Progenitor cell of endocrine pancreas (in vitro differentiated cells): ENCODE measurements at regions not wholly inside any gene's neighbourhood (a gene's known extent, or its start where the extent isn't known, plus 50 kb on each side); places are given as distances from the start of the nearest gene placed in this dataset.

Experiments
- DNase-seq: peaks from one replicate; pipeline ENCODE4 v3.0.0; 2021; ENCODE audit warnings: low spot score; ENCODE audit not compliant: unreplicated experiment
- H3K27ac Mint-ChIP-seq: 2 replicates; pipeline ENCODE4 v1.8.0; 2021; ENCODE audit warnings: mild to moderate bottlenecking, moderate library complexity, mixed read lengths
- H3K27me3 Mint-ChIP-seq: 2 replicates; pipeline ENCODE4 v1.8.0; 2021; ENCODE audit warnings: mixed read lengths
- H3K36me3 Mint-ChIP-seq: 2 replicates; pipeline ENCODE4 v1.8.0; 2022; ENCODE audit warnings: mixed read lengths; ENCODE audit not compliant: insufficient read depth
- H3K4me1 Mint-ChIP-seq: 2 replicates; pipeline ENCODE4 v1.8.0; 2021; ENCODE audit warnings: low read depth, mixed read lengths
- H3K4me3 Mint-ChIP-seq: 2 replicates; pipeline ENCODE4 v1.8.0; 2021; ENCODE audit warnings: low read depth, mild to moderate bottlenecking, moderate library complexity, mixed read lengths
- H3K9me3 Mint-ChIP-seq: 2 replicates; pipeline ENCODE4 v1.8.0; 2021; ENCODE audit warnings: low read depth, mixed read lengths
- TF ChIP-seq, protein P1 (sequence below): fragments of 200-600 bp; sonication (generic); IDR thresholded peaks from one replicate; pipeline ENCODE4 v1.5.0; 2021; ENCODE audit warnings: antibody characterized with exemption, mild to moderate bottlenecking; ENCODE audit not compliant: unreplicated experiment

DNA sequence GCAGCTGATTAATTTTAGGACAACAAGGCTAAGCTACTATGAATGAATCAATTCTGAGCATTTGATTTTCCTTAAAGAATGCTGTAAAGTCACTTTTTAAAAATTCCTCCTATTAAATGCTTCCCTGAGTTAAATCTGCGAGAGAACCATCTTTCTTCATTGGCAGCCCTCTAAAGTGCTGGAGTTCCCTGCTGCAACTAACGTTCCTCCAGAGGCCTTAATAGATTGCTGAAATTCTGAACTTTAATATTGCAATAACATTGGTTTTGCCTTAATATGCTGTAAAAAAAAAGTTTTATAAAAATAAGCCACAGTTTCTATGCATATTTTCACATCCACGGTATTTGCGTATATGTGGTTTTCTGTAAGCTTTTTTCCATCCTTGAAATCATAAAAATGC, 298.0 kb upstream of the PIK3R1 start:
- Mint-ChIP-seq H3K36me3 (no peaks in the 10 kb centered on the region), H3K27me3 (no peaks in the 10 kb centered on the region), H3K9me3 (peaks cover 10% of the 10 kb centered on the region), H3K4me1 (peaks cover 3% of the 10 kb centered on the region), H3K4me3 (no peak overlapping the region), H3K27ac (no peak overlapping the region)
- TF ChIP-seq, protein P1, sequence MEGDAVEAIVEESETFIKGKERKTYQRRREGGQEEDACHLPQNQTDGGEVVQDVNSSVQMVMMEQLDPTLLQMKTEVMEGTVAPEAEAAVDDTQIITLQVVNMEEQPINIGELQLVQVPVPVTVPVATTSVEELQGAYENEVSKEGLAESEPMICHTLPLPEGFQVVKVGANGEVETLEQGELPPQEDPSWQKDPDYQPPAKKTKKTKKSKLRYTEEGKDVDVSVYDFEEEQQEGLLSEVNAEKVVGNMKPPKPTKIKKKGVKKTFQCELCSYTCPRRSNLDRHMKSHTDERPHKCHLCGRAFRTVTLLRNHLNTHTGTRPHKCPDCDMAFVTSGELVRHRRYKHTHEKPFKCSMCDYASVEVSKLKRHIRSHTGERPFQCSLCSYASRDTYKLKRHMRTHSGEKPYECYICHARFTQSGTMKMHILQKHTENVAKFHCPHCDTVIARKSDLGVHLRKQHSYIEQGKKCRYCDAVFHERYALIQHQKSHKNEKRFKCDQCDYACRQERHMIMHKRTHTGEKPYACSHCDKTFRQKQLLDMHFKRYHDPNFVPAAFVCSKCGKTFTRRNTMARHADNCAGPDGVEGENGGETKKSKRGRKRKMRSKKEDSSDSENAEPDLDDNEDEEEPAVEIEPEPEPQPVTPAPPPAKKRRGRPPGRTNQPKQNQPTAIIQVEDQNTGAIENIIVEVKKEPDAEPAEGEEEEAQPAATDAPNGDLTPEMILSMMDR, result no peak
- DNase-seq, result no peak

DNA sequence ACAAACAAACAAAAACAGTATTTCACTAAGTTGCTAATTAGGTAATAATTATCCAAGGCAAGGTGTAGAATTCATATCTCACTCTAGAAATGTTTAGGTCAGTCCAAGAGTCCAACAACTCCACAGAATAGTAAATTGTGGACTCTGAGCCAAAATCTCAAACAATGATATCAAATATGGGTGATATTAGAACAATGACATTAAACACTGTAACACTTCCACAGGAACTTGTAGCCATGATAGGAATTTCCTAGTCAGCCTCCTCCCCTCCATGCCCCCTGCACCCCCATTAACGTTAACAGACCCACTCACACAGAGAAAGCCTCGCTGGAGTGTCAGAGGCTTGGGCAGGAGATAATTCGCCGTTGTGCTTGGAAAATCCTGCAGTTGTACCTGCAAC, 305.0 kb upstream of the PIK3R1 start:
- H3K4me1 Mint-ChIP-seq, result peaks cover 12% of the 10 kb centered on the region
- no peak overlapping the region for H3K27ac Mint-ChIP-seq

DNA sequence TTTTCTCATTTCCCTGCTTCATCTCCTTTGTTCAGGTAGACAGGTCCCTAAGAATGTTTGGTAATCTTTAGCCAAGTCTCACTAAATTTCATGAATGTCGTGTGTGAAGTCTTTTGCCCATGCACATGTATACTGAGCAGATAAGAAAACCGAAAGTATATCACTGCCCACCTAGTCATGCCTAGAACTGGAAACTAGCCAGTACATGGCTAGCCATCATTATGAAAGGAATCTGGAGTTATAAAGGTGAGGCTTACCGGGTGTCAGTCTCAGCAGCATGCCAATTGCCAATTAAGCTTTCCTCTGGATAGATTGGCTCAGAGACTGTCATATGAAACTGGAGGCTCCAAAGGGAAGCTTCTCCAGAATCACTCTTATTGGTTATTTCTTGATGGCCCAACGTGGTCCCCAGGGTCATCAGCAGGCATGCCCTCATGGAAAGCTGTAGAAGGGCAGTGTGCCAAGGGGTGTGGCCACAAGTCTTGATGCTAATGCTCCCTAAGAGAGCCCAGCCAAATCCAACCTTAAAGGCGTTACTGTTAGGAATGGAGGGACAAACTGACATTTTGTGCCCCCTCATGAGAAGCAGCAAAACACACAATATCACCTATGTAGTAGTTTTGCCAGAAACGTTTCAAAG, 307.3 kb upstream of the PIK3R1 start:
- Mint-ChIP-seq H3K4me1 (peaks cover 12% of the 10 kb centered on the region), H3K27ac (no peak overlapping the region), H3K9me3 (no peaks in the 10 kb centered on the region), H3K36me3 (no peaks in the 10 kb centered on the region), H3K4me3 (no peak overlapping the region), H3K27me3 (no peaks in the 10 kb centered on the region)
- no peak for DNase-seq
- TF ChIP-seq, protein P1, result no peak

More for the DNA sequence above, 305.0 kb upstream of the PIK3R1 start:
- DNase-seq, result no peak
- Mint-ChIP-seq H3K9me3 (no peaks in the 10 kb centered on the region), H3K4me3 (no peak overlapping the region), H3K36me3 (no peaks in the 10 kb centered on the region), H3K27me3 (no peaks in the 10 kb centered on the region)
- TF ChIP-seq, protein P1, result no peak

DNA sequence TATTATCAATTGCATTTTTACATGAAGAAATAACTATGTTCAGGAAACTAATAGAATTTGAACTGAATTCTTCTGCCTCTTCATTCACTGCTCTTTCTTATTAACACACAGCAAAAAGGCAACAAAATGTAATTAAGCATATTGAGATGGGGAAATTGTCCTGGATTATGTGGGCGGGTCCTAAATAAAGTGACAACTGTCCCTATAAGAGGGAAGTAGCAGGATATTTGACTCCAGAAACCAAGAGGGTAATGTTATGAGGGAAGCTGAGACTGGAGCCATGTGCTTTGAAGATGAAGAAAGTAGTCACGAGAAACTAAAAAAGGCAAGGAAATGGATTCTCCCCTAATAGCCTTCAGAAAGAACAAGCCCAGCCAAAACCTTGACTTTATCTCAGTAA, 311.2 kb upstream of the PIK3R1 start:
- Mint-ChIP-seq H3K9me3 (no peaks in the 10 kb centered on the region), H3K4me3 (no peak overlapping the region), H3K4me1 (no peaks in the 10 kb centered on the region), H3K27ac (no peak overlapping the region), H3K36me3 (no peaks in the 10 kb centered on the region), H3K27me3 (peaks cover 5% of the 10 kb centered on the region)
- TF ChIP-seq, protein P1, result no peak
- DNase-seq, result no peak

DNA sequence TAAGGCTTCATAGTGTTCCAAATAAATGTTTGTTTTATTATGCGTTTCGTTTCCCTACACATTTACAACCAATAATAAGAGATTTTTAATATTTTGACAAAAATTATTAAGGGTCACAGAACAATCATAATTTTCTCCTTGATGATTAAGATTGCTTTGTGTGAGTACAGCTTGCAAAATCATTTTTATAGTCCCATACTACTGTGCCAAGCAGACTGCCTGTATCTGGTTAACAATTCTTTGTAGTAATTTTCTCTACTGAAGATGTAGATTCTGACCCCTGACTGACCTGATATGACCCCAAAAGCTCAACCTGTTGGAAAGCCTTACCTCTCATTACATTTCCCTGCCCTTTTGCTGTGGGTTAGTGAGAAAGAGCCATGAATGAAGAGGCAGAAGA, 311.9 kb upstream of the PIK3R1 start:
- DNase-seq, result no peak
- Mint-ChIP-seq H3K4me3 (no peak overlapping the region), H3K36me3 (no peaks in the 10 kb centered on the region), H3K4me1 (no peaks in the 10 kb centered on the region), H3K9me3 (no peaks in the 10 kb centered on the region), H3K27me3 (peaks cover 5% of the 10 kb centered on the region), H3K27ac (no peak overlapping the region)
- TF ChIP-seq, protein P1, result no peak
